ENCODE measurements at regions not wholly inside any gene's neighbourhood (a gene's known extent, or its start where the extent isn't known, plus 50 kb on each side); places are given as distances from the start of the nearest gene placed in this dataset.
A peak's percentile ranks its signal among the peaks of the same experiment; 100 is the strongest.

DNA sequence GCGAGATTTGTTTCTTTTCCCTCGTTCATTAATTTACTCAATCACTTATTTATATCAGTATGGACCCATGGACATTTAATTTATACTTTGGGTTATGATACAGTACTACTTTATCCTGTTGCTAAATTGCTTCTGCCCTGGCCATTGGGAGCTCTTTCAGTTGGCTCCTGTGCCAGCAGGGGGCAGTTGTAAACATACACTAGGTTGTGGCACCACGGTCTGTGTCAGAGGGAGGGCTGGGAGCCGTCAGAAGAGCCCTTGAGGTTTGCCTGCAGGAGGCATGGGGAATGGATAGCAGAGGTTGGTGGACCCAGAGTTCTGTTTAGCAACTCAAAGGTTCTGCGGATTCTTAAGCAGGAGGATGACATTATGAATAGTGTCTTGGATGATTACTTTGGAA lies 94.3 kb downstream of the ERCC5 start:
- Histone ChIP-seq H3K4me3 (no peak overlapping the region), H3K4me1 (no peaks in the 10 kb centered on the region), H3K4me2 (no peak overlapping the region), H3K27ac (no peak overlapping the region), H3K9me3 (no peaks in the 10 kb centered on the region)
- TF ChIP-seq CHD4 (IDR thresholded peaks at IDR 0.05; ENCODE audit: borderline replicate concordance) (no peak), FOXS1 (CRISPR knock-in tag; IDR thresholded peaks at IDR 0.05) (no peak), HOXA7 (CRISPR knock-in tag; IDR thresholded peaks at IDR 0.05) (no peak), ZSCAN20 (CRISPR knock-in tag; IDR thresholded peaks at IDR 0.05) (no peak), JUN (IDR thresholded peaks at IDR 0.05) (no peak), NFE2L2 (conservative IDR thresholded peaks at IDR 0.05; ENCODE audit: low read length) (no peak), NPAS2 (CRISPR knock-in tag; IDR thresholded peaks at IDR 0.05; ENCODE audit: borderline replicate concordance) (no peak), ESRRA (IDR thresholded peaks at IDR 0.05; ENCODE audit: borderline replicate concordance, low read length) (no peak), EHMT2 (IDR thresholded peaks at IDR 0.05; ENCODE audit: low read depth) (no peak), PHF8 (IDR thresholded peaks at IDR 0.05; ENCODE audit: borderline replicate concordance, low read depth) (no peak), CEBPB (IDR thresholded peaks at IDR 0.05) (no peak), RAD21 (conservative IDR thresholded peaks at IDR 0.05 in 1 of 2, IDR thresholded peaks at IDR 0.05 in 1 of 2) (no peak)
- TF ChIP-seq, protein P1, sequence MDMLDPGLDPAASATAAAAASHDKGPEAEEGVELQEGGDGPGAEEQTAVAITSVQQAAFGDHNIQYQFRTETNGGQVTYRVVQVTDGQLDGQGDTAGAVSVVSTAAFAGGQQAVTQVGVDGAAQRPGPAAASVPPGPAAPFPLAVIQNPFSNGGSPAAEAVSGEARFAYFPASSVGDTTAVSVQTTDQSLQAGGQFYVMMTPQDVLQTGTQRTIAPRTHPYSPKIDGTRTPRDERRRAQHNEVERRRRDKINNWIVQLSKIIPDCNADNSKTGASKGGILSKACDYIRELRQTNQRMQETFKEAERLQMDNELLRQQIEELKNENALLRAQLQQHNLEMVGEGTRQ (IDR thresholded peaks at IDR 0.05), result no peak
- TF ChIP-seq, protein P2, sequence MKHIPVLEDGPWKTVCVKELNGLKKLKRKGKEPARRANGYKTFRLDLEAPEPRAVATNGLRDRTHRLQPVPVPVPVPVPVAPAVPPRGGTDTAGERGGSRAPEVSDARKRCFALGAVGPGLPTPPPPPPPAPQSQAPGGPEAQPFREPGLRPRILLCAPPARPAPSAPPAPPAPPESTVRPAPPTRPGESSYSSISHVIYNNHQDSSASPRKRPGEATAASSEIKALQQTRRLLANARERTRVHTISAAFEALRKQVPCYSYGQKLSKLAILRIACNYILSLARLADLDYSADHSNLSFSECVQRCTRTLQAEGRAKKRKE (CRISPR knock-in tag; IDR thresholded peaks at IDR 0.05; ENCODE audit: low read depth), result no peak
- TF ChIP-seq, protein P3, sequence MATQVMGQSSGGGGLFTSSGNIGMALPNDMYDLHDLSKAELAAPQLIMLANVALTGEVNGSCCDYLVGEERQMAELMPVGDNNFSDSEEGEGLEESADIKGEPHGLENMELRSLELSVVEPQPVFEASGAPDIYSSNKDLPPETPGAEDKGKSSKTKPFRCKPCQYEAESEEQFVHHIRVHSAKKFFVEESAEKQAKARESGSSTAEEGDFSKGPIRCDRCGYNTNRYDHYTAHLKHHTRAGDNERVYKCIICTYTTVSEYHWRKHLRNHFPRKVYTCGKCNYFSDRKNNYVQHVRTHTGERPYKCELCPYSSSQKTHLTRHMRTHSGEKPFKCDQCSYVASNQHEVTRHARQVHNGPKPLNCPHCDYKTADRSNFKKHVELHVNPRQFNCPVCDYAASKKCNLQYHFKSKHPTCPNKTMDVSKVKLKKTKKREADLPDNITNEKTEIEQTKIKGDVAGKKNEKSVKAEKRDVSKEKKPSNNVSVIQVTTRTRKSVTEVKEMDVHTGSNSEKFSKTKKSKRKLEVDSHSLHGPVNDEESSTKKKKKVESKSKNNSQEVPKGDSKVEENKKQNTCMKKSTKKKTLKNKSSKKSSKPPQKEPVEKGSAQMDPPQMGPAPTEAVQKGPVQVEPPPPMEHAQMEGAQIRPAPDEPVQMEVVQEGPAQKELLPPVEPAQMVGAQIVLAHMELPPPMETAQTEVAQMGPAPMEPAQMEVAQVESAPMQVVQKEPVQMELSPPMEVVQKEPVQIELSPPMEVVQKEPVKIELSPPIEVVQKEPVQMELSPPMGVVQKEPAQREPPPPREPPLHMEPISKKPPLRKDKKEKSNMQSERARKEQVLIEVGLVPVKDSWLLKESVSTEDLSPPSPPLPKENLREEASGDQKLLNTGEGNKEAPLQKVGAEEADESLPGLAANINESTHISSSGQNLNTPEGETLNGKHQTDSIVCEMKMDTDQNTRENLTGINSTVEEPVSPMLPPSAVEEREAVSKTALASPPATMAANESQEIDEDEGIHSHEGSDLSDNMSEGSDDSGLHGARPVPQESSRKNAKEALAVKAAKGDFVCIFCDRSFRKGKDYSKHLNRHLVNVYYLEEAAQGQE (IDR thresholded peaks at IDR 0.05), result no peak
- TF ChIP-seq, protein P4, sequence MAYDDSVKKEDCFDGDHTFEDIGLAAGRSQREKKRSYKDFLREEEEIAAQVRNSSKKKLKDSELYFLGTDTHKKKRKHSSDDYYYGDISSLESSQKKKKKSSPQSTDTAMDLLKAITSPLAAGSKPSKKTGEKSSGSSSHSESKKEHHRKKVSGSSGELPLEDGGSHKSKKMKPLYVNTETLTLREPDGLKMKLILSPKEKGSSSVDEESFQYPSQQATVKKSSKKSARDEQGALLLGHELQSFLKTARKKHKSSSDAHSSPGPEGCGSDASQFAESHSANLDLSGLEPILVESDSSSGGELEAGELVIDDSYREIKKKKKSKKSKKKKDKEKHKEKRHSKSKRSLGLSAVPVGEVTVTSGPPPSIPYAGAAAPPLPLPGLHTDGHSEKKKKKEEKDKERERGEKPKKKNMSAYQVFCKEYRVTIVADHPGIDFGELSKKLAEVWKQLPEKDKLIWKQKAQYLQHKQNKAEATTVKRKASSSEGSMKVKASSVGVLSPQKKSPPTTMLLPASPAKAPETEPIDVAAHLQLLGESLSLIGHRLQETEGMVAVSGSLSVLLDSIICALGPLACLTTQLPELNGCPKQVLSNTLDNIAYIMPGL (CRISPR knock-in tag; IDR thresholded peaks at IDR 0.05; ENCODE audit: borderline replicate concordance), result no peak
- CTCF ChIA-PET, result no interaction called here
- ATAC-seq, result no peak
- DNase-seq (ENCODE audit: low read depth in 1 of 2, low spot score in 1 of 2), result peak in 1 of 2 experiments; percentile 4
- no peak for FAIRE-seq
- WGBS (ENCODE audit: missing lambda C conversion rate), result 21% methylated on average over 5 of the region's 5 CpGs
- POLR2A ChIA-PET, result no interaction called here

DNA sequence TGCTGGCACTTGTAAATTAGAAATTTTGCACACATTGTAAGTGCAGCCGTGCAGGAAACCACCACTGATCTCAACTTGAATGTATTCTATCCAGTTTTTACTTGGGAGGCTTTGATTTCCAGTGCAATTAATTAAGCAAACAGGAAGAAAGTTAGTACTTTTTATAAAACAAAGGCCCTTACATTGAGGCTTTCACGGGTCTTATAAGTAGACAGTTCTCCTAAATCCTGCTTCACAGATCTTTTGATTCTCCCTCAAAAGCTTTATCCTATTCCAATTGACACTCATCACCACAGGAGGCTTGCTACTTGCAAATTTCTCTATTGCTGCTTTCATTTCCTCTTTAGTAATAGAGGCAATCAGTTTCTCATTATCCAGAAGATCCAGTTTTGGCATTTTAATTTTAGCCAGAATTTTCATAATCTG lies 90.1 kb downstream of the ERCC5 start:
- ChIA-PET CTCF (no interaction called here), POLR2A (no interaction called here)
- no peak overlapping the region for H3K4me3 ChIP-seq
- WGBS (ENCODE audit: missing lambda C conversion rate), result 0% methylated on average over 2 of the region's 2 CpGs
- DNase-seq (ENCODE audit: low read depth in 1 of 2, low spot score in 1 of 2) (no peak), ATAC-seq (no peak), FAIRE-seq (no peak)
- H3K4me2 ChIP-seq, result no peak overlapping the region
- H3K9me3 ChIP-seq, result no peaks in the 10 kb centered on the region
- no peaks in the 10 kb centered on the region for H3K4me1 ChIP-seq
- H3K27ac ChIP-seq, result no peak overlapping the region
- TF ChIP-seq, protein P5, sequence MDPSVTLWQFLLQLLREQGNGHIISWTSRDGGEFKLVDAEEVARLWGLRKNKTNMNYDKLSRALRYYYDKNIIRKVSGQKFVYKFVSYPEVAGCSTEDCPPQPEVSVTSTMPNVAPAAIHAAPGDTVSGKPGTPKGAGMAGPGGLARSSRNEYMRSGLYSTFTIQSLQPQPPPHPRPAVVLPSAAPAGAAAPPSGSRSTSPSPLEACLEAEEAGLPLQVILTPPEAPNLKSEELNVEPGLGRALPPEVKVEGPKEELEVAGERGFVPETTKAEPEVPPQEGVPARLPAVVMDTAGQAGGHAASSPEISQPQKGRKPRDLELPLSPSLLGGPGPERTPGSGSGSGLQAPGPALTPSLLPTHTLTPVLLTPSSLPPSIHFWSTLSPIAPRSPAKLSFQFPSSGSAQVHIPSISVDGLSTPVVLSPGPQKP (IDR thresholded peaks at IDR 0.05; ENCODE audit: low read depth, low read length), result no peak
- TF ChIP-seq ZC3H11A (IDR thresholded peaks at IDR 0.05) (no peak), RARB (CRISPR knock-in tag; IDR thresholded peaks at IDR 0.05) (no peak)
- TF ChIP-seq, protein P6, sequence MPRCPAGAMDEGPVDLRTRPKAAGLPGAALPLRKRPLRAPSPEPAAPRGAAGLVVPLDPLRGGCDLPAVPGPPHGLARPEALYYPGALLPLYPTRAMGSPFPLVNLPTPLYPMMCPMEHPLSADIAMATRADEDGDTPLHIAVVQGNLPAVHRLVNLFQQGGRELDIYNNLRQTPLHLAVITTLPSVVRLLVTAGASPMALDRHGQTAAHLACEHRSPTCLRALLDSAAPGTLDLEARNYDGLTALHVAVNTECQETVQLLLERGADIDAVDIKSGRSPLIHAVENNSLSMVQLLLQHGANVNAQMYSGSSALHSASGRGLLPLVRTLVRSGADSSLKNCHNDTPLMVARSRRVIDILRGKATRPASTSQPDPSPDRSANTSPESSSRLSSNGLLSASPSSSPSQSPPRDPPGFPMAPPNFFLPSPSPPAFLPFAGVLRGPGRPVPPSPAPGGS (IDR thresholded peaks at IDR 0.05), result no peak
